Sigmoid colon (tissue), 4 donors: ENCODE measurements at regions not wholly inside any gene's neighbourhood (a gene's known extent, or its start where the extent isn't known, plus 50 kb on each side); places are given as distances from the start of the nearest gene placed in this dataset.

Experiments
- EP300 ChIP-seq, 4 donors: sonication (generic); formaldehyde crosslinking; IDR thresholded peaks; one replicate each; pipeline ENCODE4 v1.6.1; 2017; ENCODE audit warnings: antibody characterized with exemption in 4 of 4
- POLR2A ChIP-seq, 2 donors: fragments of 450-650 bp; IDR thresholded peaks; one replicate each; pipeline ENCODE4 v1.6.1; 2016; ENCODE audit warnings: antibody characterized with exemption in 2 of 2, mild to moderate bottlenecking in 2 of 2, moderate library complexity in 2 of 2
- POLR2AphosphoS5 ChIP-seq, 4 donors: sonication (generic); formaldehyde crosslinking; IDR thresholded peaks; one replicate each; pipeline ENCODE4 v1.6.1; 2017; ENCODE audit warnings: antibody characterized with exemption in 4 of 4
- TF ChIP-seq, protein P1 (sequence below), 4 experiments: fragments of 450-650 bp in 3 of 4; fragments of 200-600 bp in 1 of 4; IDR thresholded peaks; one replicate each; pipeline ENCODE4 v1.5.1; 2016 to 2019; ENCODE audit warnings: antibody characterized with exemption in 4 of 4, mild to moderate bottlenecking in 3 of 4, moderate library complexity in 2 of 4

DNA sequence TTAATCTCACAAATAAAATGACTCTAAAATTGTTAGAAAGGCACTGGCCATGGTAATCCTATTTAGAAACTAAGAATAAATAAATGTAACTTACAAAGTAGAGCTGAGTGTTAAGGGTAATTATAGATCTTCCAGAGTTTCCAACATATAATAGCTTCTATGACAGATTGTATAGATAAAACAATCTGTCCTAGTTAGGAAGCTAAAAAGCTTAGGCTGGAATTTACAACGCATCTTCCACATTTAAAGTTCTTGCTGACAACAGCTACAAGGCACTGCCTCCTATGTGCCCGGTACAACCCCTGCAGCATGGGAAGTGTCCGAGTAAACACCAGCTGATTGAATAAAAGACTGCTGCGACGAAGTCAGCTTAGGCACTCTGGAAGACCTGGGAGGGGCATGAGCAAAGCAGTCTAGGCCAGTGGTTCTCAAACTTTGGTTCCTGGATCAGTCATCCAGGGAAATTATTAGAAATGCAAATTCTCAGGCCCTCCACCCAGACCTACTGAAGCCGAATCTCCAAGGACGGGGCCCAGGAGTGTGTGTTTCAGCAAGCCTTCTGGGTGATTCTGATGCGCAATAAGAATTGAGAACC is 635.6 kb upstream of the TBX3 start:
- TF ChIP-seq POLR2A (IDR thresholded peaks at IDR 0.05) (no peak), POLR2AphosphoS5 (IDR thresholded peaks at IDR 0.05) (no peak), EP300 (IDR thresholded peaks at IDR 0.05) (no peak)
- TF ChIP-seq, protein P1, sequence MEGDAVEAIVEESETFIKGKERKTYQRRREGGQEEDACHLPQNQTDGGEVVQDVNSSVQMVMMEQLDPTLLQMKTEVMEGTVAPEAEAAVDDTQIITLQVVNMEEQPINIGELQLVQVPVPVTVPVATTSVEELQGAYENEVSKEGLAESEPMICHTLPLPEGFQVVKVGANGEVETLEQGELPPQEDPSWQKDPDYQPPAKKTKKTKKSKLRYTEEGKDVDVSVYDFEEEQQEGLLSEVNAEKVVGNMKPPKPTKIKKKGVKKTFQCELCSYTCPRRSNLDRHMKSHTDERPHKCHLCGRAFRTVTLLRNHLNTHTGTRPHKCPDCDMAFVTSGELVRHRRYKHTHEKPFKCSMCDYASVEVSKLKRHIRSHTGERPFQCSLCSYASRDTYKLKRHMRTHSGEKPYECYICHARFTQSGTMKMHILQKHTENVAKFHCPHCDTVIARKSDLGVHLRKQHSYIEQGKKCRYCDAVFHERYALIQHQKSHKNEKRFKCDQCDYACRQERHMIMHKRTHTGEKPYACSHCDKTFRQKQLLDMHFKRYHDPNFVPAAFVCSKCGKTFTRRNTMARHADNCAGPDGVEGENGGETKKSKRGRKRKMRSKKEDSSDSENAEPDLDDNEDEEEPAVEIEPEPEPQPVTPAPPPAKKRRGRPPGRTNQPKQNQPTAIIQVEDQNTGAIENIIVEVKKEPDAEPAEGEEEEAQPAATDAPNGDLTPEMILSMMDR (IDR thresholded peaks at IDR 0.05) = no peak
